GM23248 (cell line): ENCODE measurements at regions not wholly inside any gene's neighbourhood (a gene's known extent, or its start where the extent isn't known, plus 50 kb on each side); places are given as distances from the start of the nearest gene placed in this dataset.

Experiments
- EZH2 ChIP-seq: fragments of 200-600 bp; sonication (generic); IDR thresholded peaks from 2 replicates; pipeline ENCODE4 v1.6.1; 2018; ENCODE audit warnings: antibody characterized with exemption, mild to moderate bottlenecking; ENCODE audit not compliant: insufficient read depth, poor library complexity, severe bottlenecking
- EZH2phosphoT487 ChIP-seq: fragments of 200-600 bp; sonication (generic); IDR thresholded peaks from 2 replicates; pipeline ENCODE4 v1.6.1; 2018; ENCODE audit warnings: antibody characterized with exemption, moderate library complexity, mild to moderate bottlenecking, low read depth; ENCODE audit not compliant: insufficient read depth

GRCh38 chrX:80578517-80579105 is 158.4 kb downstream of the TENT5D start:
- TF ChIP-seq EZH2phosphoT487 (no peak), EZH2 (no peak)
